ENCODE measurements at regions not wholly inside any gene's neighbourhood (a gene's known extent, or its start where the extent isn't known, plus 50 kb on each side); places are given as distances from the start of the nearest gene placed in this dataset.

DNA sequence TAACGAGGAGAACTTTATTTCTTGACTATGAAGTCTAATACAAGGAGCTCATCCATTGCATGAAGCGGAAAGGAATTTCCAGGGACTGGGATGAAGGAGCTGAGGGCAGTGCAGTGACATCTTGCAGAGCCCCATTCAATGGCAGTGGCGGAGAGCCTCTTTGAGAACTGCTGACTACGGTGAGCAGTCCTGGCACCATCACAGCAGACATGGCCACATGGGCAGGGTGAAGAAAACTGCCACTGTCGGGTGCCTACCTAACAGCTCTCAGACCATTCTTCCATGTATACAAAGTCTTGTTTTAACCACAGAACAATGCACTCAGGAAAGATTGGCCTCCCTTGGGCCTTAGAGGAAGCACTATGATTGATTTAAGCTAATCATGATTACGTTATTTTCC is 506.1 kb upstream of the DCC start:
- no peak overlapping the region for H3K4me3 ChIP-seq (ENCODE audit: low read length)
- H2AFZ ChIP-seq (ENCODE audit: low read length) = no peak overlapping the region
- H3K36me3 ChIP-seq (replicated peaks; ENCODE audit: insufficient read depth, low read length) = no peaks in the 10 kb centered on the region
- no peak for DNase-seq
- H4K20me1 ChIP-seq (ENCODE audit: insufficient read depth, low read length) = no peaks in the 10 kb centered on the region
- no peak for TF ChIP-seq EZH2 (optimal IDR thresholded peaks at IDR 0.05; ENCODE audit: low read depth, low read length)
- TF ChIP-seq, protein P1, sequence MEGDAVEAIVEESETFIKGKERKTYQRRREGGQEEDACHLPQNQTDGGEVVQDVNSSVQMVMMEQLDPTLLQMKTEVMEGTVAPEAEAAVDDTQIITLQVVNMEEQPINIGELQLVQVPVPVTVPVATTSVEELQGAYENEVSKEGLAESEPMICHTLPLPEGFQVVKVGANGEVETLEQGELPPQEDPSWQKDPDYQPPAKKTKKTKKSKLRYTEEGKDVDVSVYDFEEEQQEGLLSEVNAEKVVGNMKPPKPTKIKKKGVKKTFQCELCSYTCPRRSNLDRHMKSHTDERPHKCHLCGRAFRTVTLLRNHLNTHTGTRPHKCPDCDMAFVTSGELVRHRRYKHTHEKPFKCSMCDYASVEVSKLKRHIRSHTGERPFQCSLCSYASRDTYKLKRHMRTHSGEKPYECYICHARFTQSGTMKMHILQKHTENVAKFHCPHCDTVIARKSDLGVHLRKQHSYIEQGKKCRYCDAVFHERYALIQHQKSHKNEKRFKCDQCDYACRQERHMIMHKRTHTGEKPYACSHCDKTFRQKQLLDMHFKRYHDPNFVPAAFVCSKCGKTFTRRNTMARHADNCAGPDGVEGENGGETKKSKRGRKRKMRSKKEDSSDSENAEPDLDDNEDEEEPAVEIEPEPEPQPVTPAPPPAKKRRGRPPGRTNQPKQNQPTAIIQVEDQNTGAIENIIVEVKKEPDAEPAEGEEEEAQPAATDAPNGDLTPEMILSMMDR (IDR thresholded peaks at IDR 0.05; ENCODE audit: low read length) = no peak
- TF ChIP-seq EZH2phosphoT487 (IDR thresholded peaks at IDR 0.05; ENCODE audit: low read length) = no peak
- H3K27me3 ChIP-seq (replicated peaks; ENCODE audit: insufficient read depth, low read length) = no peaks in the 10 kb centered on the region
- no peaks in the 10 kb centered on the region for H3K9me2 ChIP-seq (replicated peaks; ENCODE audit: insufficient read depth, low read length)
- no peak overlapping the region for H3K27ac ChIP-seq (ENCODE audit: low read length)
- H3K4me2 ChIP-seq (ENCODE audit: low read depth, low read length) = no peak overlapping the region
- H3K4me1 ChIP-seq (ENCODE audit: low read length) = no peaks in the 10 kb centered on the region
- no peaks in the 10 kb centered on the region for H3F3A ChIP-seq (ENCODE audit: insufficient read depth, low read length)
- H3K9me3 ChIP-seq (replicated peaks; ENCODE audit: insufficient read depth, low read length) = no peaks in the 10 kb centered on the region
- H3K79me2 ChIP-seq (ENCODE audit: low read length) = no peaks in the 10 kb centered on the region
- H3K9ac ChIP-seq (ENCODE audit: low read length) = no peak overlapping the region

DNA sequence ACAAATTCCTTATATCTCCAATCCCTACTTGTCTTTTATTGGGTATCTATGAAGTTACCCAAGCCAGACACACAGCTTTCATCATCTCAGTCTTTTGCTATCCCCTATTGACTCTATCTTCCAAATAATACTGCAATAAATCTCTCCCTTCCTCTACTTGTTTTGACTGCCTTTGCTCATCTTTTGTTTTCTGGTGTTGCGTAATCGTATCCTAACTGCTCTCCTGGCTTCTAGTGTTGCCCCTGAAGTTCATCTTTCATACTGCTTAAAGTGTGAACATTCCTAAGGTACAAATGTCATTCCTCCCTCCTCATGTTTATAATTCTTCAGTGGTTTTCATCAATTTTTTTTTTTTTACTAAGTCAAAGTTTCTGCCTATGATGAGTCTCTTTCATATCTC is 491.3 kb upstream of the DCC start:
- Histone ChIP-seq H3K9me3 (replicated peaks; ENCODE audit: insufficient read depth, low read length) (no peaks in the 10 kb centered on the region), H3K4me3 (ENCODE audit: low read length) (no peak overlapping the region), H3K9me2 (replicated peaks; ENCODE audit: insufficient read depth, low read length) (no peaks in the 10 kb centered on the region), H3K27me3 (replicated peaks; ENCODE audit: insufficient read depth, low read length) (no peaks in the 10 kb centered on the region), H4K20me1 (ENCODE audit: insufficient read depth, low read length) (no peaks in the 10 kb centered on the region), H3K79me2 (ENCODE audit: low read length) (no peaks in the 10 kb centered on the region), H3K36me3 (replicated peaks; ENCODE audit: insufficient read depth, low read length) (no peaks in the 10 kb centered on the region), H3F3A (ENCODE audit: insufficient read depth, low read length) (no peaks in the 10 kb centered on the region), H2AFZ (ENCODE audit: low read length) (no peak overlapping the region), H3K4me1 (ENCODE audit: low read length) (no peaks in the 10 kb centered on the region), H3K9ac (ENCODE audit: low read length) (no peak overlapping the region), H3K4me2 (ENCODE audit: low read depth, low read length) (no peak overlapping the region), H3K27ac (ENCODE audit: low read length) (no peak overlapping the region)
- no peak for TF ChIP-seq EZH2phosphoT487 (IDR thresholded peaks at IDR 0.05; ENCODE audit: low read length)
- no peak for DNase-seq

DNA sequence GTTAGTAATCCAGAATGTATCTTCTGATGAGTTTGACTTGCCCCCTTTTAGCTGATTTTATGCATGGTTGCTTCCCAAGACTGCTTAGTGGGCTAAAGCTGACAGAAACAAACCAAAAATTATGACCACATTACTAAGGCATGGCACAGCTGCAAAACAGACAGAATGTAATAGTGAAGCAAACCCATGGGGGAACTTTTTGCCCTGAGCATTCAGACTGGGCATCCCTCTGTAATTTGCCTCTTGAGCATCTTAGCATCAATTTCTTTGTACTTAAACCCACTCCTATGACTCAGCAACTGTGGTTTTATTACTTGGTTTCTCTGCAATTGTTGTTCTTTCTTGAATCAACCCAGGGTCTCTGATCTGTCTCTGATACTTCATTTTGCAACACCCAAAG is 487.3 kb upstream of the DCC start:
- no peaks in the 10 kb centered on the region for H3K9me2 ChIP-seq (replicated peaks; ENCODE audit: insufficient read depth, low read length)
- H3K27me3 ChIP-seq (replicated peaks; ENCODE audit: insufficient read depth, low read length) = no peaks in the 10 kb centered on the region
- H2AFZ ChIP-seq (ENCODE audit: low read length) = no peak overlapping the region
- no peak overlapping the region for H3K9ac ChIP-seq (ENCODE audit: low read length)
- no peaks in the 10 kb centered on the region for H4K20me1 ChIP-seq (ENCODE audit: insufficient read depth, low read length)
- no peaks in the 10 kb centered on the region for H3K9me3 ChIP-seq (replicated peaks; ENCODE audit: insufficient read depth, low read length)
- no peaks in the 10 kb centered on the region for H3F3A ChIP-seq (ENCODE audit: insufficient read depth, low read length)
- no peak overlapping the region for H3K4me2 ChIP-seq (ENCODE audit: low read depth, low read length)
- no peaks in the 10 kb centered on the region for H3K79me2 ChIP-seq (ENCODE audit: low read length)
- H3K36me3 ChIP-seq (replicated peaks; ENCODE audit: insufficient read depth, low read length) = no peaks in the 10 kb centered on the region
- no peak for DNase-seq
- H3K4me1 ChIP-seq (ENCODE audit: low read length) = no peaks in the 10 kb centered on the region
- no peak overlapping the region for H3K27ac ChIP-seq (ENCODE audit: low read length)
- no peak for TF ChIP-seq EZH2phosphoT487 (IDR thresholded peaks at IDR 0.05; ENCODE audit: low read length)
- TF ChIP-seq, protein P1 (IDR thresholded peaks at IDR 0.05; ENCODE audit: low read length) = no peak
- no peak for TF ChIP-seq EZH2 (optimal IDR thresholded peaks at IDR 0.05; ENCODE audit: low read depth, low read length)
- H3K4me3 ChIP-seq (ENCODE audit: low read length) = no peak overlapping the region

DNA sequence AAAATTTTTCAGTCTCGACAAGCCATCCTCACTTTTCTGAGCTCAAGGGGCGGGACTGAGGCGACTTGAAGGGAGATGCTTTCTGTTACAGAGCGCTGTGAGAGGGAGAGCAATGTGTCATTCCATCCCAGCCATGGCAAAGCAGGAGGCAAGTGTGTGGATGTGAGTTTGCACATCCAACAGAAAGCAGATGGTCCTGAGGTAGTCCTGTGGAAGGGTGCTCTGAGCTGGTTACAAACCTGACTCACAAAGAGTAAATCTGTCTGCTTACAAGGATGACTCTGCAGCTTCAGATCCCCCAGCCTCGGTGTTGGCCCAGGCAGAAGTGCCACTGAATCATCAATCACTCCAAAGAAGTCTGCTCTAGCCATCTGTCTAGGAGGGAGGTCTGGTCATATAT is 482.0 kb upstream of the DCC start:
- Histone ChIP-seq H3F3A (ENCODE audit: insufficient read depth, low read length) (no peaks in the 10 kb centered on the region), H2AFZ (ENCODE audit: low read length) (no peak overlapping the region), H3K27me3 (replicated peaks; ENCODE audit: insufficient read depth, low read length) (no peaks in the 10 kb centered on the region), H3K9ac (ENCODE audit: low read length) (no peak overlapping the region), H3K4me1 (ENCODE audit: low read length) (no peaks in the 10 kb centered on the region), H3K9me3 (replicated peaks; ENCODE audit: insufficient read depth, low read length) (no peaks in the 10 kb centered on the region), H3K79me2 (ENCODE audit: low read length) (no peaks in the 10 kb centered on the region), H3K4me2 (ENCODE audit: low read depth, low read length) (no peak overlapping the region), H3K27ac (ENCODE audit: low read length) (no peak overlapping the region), H3K4me3 (ENCODE audit: low read length) (no peak overlapping the region), H3K36me3 (replicated peaks; ENCODE audit: insufficient read depth, low read length) (no peaks in the 10 kb centered on the region), H3K9me2 (replicated peaks; ENCODE audit: insufficient read depth, low read length) (no peaks in the 10 kb centered on the region), H4K20me1 (ENCODE audit: insufficient read depth, low read length) (no peaks in the 10 kb centered on the region)
- no peak for DNase-seq
- TF ChIP-seq EZH2 (optimal IDR thresholded peaks at IDR 0.05; ENCODE audit: low read depth, low read length) (no peak), EZH2phosphoT487 (IDR thresholded peaks at IDR 0.05; ENCODE audit: low read length) (no peak)
- TF ChIP-seq, protein P1 (IDR thresholded peaks at IDR 0.05; ENCODE audit: low read length) = no peak
